Neural cell (in vitro differentiated cells): ENCODE measurements at regions not wholly inside any gene's neighbourhood (a gene's known extent, or its start where the extent isn't known, plus 50 kb on each side); places are given as distances from the start of the nearest gene placed in this dataset.
"Not testable (repeated sequence)": the region's sequence is repeated elsewhere in the genome, so short reads cannot be mapped to it uniquely, and the experiment has no call there.

Experiments
- H2AFZ ChIP-seq: fragments of 200-600, 300-800 bp; sonication (generic), shearing (Covaris generic); 2 replicates; pipeline ENCODE4 v1.6.0; 2014; ENCODE audit warnings: low read depth, mild to moderate bottlenecking, antibody characterized with exemption, low read length, moderate library complexity
- H3F3A ChIP-seq: fragments of 200-600 bp; shearing (Covaris generic); 2 replicates; pipeline ENCODE4 v1.6.1; 2016; ENCODE audit warnings: mild to moderate bottlenecking, moderate library complexity, mixed read lengths, antibody characterized with exemption, low read length; ENCODE audit not compliant: insufficient read depth, poor library complexity, severe bottlenecking
- H3K27ac ChIP-seq: fragments of 200-600, 300-800 bp; sonication (generic), shearing (Covaris generic); 2 replicates; pipeline ENCODE4 v1.5.1; 2014; ENCODE audit warnings: mild to moderate bottlenecking, low read length, moderate library complexity
- H3K27me3 ChIP-seq: fragments of 300-800, 200-600 bp; sonication (generic), shearing (Covaris generic); 2 replicates; pipeline ENCODE4 v1.6.0; 2014; ENCODE audit warnings: mild to moderate bottlenecking, low read depth, low read length, moderate library complexity; ENCODE audit not compliant: insufficient read depth
- H3K36me3 ChIP-seq: fragments of 300-800, 200-600 bp; sonication (generic), shearing (Covaris generic); 2 replicates; pipeline ENCODE4 v1.5.1; 2014; ENCODE audit warnings: mild to moderate bottlenecking, antibody characterized with exemption, low read length, moderate library complexity; ENCODE audit not compliant: insufficient read depth
- H3K4me2 ChIP-seq: fragments of 300-800, 200-600 bp; sonication (generic), shearing (Covaris generic); 2 replicates; pipeline ENCODE4 v1.6.0; 2014; ENCODE audit warnings: mild to moderate bottlenecking, low read length
- H3K4me3 ChIP-seq: fragments of 300-800, 200-600 bp; sonication (generic), shearing (Covaris generic); 2 replicates; pipeline ENCODE4 v1.5.1; 2014; ENCODE audit warnings: mild to moderate bottlenecking, low read length, moderate library complexity
- H3K79me2 ChIP-seq: fragments of 200-600 bp; shearing (Covaris generic); replicated peaks from 2 replicates; pipeline ENCODE4 v1.6.0; 2014; ENCODE audit warnings: mild to moderate bottlenecking, low read length, moderate library complexity; ENCODE audit not compliant: insufficient read depth
- H3K9ac ChIP-seq: fragments of 300-800, 200-600 bp; sonication (generic), shearing (Covaris generic); 2 replicates; pipeline ENCODE4 v1.6.1; 2016; ENCODE audit warnings: mild to moderate bottlenecking, low read length, mixed read lengths
- H3K9me2 ChIP-seq: fragments of 200-600 bp; shearing (Covaris generic); 2 replicates; pipeline ENCODE4 v1.6.1; 2016; ENCODE audit warnings: mild to moderate bottlenecking, low read length, mixed read lengths; ENCODE audit not compliant: insufficient read depth
- H3K9me3 ChIP-seq: fragments of 200-600, 300-800 bp; sonication (generic), shearing (Covaris generic); 2 replicates; pipeline ENCODE4 v1.6.1; 2016; ENCODE audit warnings: mild to moderate bottlenecking, mixed run types, low read length, moderate library complexity, mixed read lengths
- H4K20me1 ChIP-seq: fragments of 200-600 bp; shearing (Covaris generic); 2 replicates; pipeline ENCODE4 v1.6.1; 2016; ENCODE audit warnings: mild to moderate bottlenecking, mixed run types; ENCODE audit not compliant: insufficient read depth
- CTCF ChIP-seq: fragments of 450-650 bp; IDR thresholded peaks from 2 replicates; pipeline ENCODE4 v1.5.1; 2014; ENCODE audit warnings: antibody characterized with exemption, mild to moderate bottlenecking, moderate library complexity; ENCODE audit not compliant: poor library complexity, severe bottlenecking
- EP300 ChIP-seq: fragments of 450-650 bp; conservative IDR thresholded peaks from 2 replicates; pipeline ENCODE4 v1.6.1; 2014; ENCODE audit warnings: antibody characterized with exemption, mild to moderate bottlenecking, moderate library complexity; ENCODE audit not compliant: poor library complexity, severe bottlenecking
- EZH2 ChIP-seq: fragments of 200-600, 300-800 bp; shearing (Covaris generic), sonication (generic); IDR thresholded peaks from 2 replicates; pipeline ENCODE4 v1.6.1; 2014; ENCODE audit warnings: antibody characterized with exemption, low read length, borderline replicate concordance, mild to moderate bottlenecking; ENCODE audit not compliant: insufficient read depth, poor library complexity, severe bottlenecking
- MXI1 ChIP-seq: fragments of 450-650 bp; conservative IDR thresholded peaks from 2 replicates; pipeline ENCODE4 v1.6.1; 2014; ENCODE audit warnings: antibody characterized with exemption, mild to moderate bottlenecking; ENCODE audit not compliant: poor library complexity, severe bottlenecking
- POLR2AphosphoS5 ChIP-seq: IDR thresholded peaks from 2 replicates; pipeline ENCODE4 v1.6.1; 2012
- RAD21 ChIP-seq: fragments of 450-650 bp; conservative IDR thresholded peaks from 2 replicates; pipeline ENCODE4 v1.6.1; 2014; ENCODE audit warnings: antibody characterized with exemption, mild to moderate bottlenecking, moderate library complexity
- REST ChIP-seq: IDR thresholded peaks from 2 replicates; pipeline ENCODE4 v1.6.1; 2012; ENCODE audit warnings: borderline replicate concordance
- SMC3 ChIP-seq: fragments of 450-650 bp; conservative IDR thresholded peaks from 2 replicates; pipeline ENCODE4 v1.6.1; 2014; ENCODE audit warnings: antibody characterized with exemption, mild to moderate bottlenecking, moderate library complexity; ENCODE audit not compliant: poor library complexity
- TAF1 ChIP-seq: IDR thresholded peaks from 2 replicates; pipeline ENCODE4 v1.6.1; 2012; ENCODE audit warnings: low read depth

- H2AFZ ChIP-seq: no peak overlapping the region
- TF ChIP-seq POLR2AphosphoS5: no peak
- TF ChIP-seq MXI1: no peak
- TF ChIP-seq TAF1: no peak
- no peak for TF ChIP-seq SMC3
- no peak for TF ChIP-seq EZH2
- TF ChIP-seq CTCF: no peak
Observed at GRCh38 chr15:53910236-53910849, 67.9 kb upstream of the UNC13C start.

GRCh38 chr15:53903129-53903528 lies 75.1 kb upstream of the UNC13C start:
- Histone ChIP-seq H4K20me1 (no peaks in the 10 kb centered on the region), H3K9me2 (no peaks in the 10 kb centered on the region), H3K4me3 (no peak overlapping the region), H3K27me3 (no peaks in the 10 kb centered on the region), H3K9ac (no peak overlapping the region), H3K79me2 (no peaks in the 10 kb centered on the region), H3F3A (no peaks in the 10 kb centered on the region), H2AFZ (no peak overlapping the region), H3K4me2 (no peak overlapping the region), H3K27ac (no peak overlapping the region), H3K36me3 (no peaks in the 10 kb centered on the region), H3K9me3 (no peaks in the 10 kb centered on the region)
- TF ChIP-seq TAF1 (no peak), POLR2AphosphoS5 (peak; percentile 71), SMC3 (no peak), RAD21 (no peak), EP300 (peak; percentile 74), REST (no peak), EZH2 (no peak), MXI1 (no peak), CTCF (no peak)

More at GRCh38 chr15:53910236-53910849, 67.9 kb upstream of the UNC13C start:
- Histone ChIP-seq H3K4me3 (no peak overlapping the region), H3K79me2 (no peaks in the 10 kb centered on the region), H3K9ac (no peak overlapping the region), H3K27me3 (no peaks in the 10 kb centered on the region), H3F3A (no peaks in the 10 kb centered on the region), H3K36me3 (no peaks in the 10 kb centered on the region), H4K20me1 (no peaks in the 10 kb centered on the region), H3K9me2 (no peaks in the 10 kb centered on the region), H3K27ac (no peak overlapping the region), H3K4me2 (no peak overlapping the region), H3K9me3 (no peaks in the 10 kb centered on the region)

- H3K4me2 ChIP-seq, H4K20me1 ChIP-seq, H3K79me2 ChIP-seq, H3K36me3 ChIP-seq, H3K9me2 ChIP-seq, H3K27ac ChIP-seq, H3K9ac ChIP-seq, H3K27me3 ChIP-seq, H3K9me3 ChIP-seq, H3K4me3 ChIP-seq, H3F3A ChIP-seq, H2AFZ ChIP-seq: not testable (repeated sequence)
Observed at GRCh38 chr15:53893468-53893867, 84.8 kb upstream of the UNC13C start.

- not testable (repeated sequence) for H3F3A ChIP-seq, H3K27me3 ChIP-seq, H2AFZ ChIP-seq, H3K36me3 ChIP-seq, H3K4me3 ChIP-seq, H3K27ac ChIP-seq, H3K4me2 ChIP-seq, H4K20me1 ChIP-seq, H3K9me2 ChIP-seq, H3K79me2 ChIP-seq, H3K9ac ChIP-seq, H3K9me3 ChIP-seq
Observed at GRCh38 chr15:53891862-53892261, 86.4 kb upstream of the UNC13C start.
